GM21390 (cell line): ENCODE measurements at regions not wholly inside any gene's neighbourhood (a gene's known extent, or its start where the extent isn't known, plus 50 kb on each side); places are given as distances from the start of the nearest gene placed in this dataset.
"Not testable (repeated sequence)": the region's sequence is repeated elsewhere in the genome, so short reads cannot be mapped to it uniquely, and the experiment has no call there.

Experiments used
- ATAC-seq: cut with Tn5 transposase; IDR thresholded peaks from one replicate; pipeline ENCODE4 v1.9.1; 2021; ENCODE audit not compliant: unreplicated experiment

GRCh38 chr6:15088904-15089568, 156.8 kb upstream of the JARID2 start:
- ATAC-seq = no peak

DNA sequence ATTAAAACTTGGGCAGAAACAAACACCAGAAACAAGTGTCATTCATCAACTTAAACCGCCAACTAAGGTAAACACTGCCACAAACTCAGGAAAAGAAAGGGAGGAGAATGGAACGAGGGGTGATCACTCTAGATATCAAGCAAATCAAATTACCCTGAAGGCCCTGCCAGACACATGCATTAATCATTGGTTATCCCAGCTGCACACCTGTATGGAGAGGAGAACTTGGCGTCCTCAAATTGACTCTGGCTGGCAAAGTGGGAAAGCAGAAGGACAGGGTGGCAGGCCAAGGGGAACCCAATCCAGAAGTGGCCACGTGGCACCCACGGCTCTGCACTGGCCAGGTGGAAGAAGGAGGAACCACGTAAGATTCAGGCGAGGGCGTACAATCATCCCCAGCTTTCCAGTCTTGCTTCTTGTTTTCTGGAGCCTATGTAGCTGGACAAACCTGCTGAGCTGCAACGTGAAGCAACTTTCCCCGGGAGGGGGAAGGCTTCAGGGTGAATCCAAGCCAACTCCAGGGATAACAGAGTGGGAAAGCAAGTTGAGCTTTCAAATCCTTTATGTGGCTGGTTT, 156.2 kb upstream of the JARID2 start:
- no peak for ATAC-seq

DNA sequence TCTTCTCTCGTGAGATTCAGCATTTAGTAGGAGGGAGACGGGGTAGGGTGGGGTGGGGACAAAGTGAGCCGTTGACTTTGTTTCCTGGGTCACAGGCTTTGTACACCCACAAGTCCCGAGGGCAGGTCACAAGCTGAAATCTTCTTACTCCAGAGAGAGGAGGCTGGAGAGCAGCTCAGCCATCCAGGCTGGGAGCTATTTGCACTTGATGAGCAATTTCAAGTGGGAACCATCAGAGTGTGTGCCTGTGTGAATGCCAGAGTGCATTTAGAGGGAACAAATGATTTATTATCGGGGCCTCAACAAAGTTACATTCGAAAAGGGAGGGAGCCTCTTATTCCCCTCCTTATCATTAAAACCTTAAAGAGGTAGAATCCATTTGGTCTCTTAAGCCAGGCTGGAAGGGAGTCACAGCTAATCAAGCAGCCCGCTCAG, 155.7 kb upstream of the JARID2 start:
- ATAC-seq = no peak

DNA sequence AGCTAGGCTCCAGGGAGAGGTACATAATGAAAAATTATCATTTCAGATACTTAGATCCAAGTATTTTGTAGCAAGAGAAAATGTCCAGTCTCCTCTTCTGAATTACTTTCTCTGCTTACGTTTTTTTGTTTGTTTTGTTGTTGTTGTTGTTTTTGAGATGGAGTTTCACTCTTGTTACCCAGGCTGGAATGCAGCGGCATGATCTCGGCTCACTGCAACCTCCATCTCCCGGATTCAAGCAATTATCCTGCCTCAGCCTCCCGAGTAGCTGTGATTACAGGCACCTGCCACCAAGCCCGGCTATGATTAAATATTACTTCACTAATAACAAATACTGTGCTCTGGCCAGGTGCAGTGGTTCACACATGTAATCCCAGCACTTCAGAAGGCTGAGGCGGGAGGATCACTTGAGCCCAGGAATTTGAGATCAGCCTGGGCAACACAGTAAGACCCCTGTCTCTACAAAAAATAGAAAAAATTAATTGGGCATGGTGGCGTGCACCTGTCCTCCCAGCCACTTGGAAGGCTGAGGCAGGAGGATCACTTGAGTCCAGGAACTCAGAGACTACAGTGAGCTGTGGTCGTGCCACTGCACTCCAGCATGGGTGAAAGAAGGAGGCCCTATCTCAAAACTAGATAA, 155.0 kb upstream of the JARID2 start:
- no peak for ATAC-seq

DNA sequence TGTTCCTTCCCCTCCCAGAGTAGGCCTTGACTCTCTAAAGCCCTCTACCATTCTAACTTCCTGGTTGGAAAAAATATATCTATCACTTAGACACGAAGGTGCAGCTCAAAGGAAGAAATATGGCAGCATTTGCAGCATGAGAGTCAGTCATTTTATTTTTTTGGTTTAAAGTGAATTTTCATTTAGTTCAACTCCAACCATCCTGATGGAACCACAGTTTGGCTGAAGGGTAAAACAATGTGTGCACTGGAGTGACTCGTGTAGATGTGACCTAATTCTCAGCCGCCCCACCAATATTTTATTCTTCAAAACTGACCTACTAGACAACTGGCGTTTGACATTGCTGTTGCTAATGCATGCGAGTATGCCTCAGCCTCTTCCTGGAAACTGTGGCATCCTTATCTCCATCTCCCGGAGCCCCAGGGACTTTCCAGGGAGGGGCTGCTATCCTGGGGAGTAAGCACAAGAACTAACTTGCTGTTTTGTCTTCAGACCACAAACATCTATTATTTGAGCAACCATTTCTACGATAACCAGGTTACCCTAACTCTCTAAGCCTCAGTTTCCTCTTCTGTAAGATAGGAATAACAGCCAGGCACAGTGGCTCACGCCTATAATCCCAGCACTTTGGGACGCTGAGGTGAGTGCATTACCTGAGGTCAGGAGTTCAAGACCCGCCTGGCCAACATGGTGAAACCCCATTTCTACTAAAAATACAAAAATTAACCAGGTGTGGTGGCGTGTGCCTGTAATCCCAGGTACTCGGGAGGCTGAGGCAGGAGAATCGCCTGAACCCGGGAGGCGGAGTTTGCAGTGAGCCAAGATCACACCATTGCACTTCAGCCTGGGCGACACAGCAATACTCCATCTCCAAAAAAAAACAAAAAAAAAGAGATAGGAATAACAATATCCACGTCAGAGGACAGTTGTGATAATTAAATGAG, 148.7 kb upstream of the JARID2 start:
- ATAC-seq = no peak

GRCh38 chr6:15101130-15101529, 144.7 kb upstream of the JARID2 start:
- no peak for ATAC-seq

DNA sequence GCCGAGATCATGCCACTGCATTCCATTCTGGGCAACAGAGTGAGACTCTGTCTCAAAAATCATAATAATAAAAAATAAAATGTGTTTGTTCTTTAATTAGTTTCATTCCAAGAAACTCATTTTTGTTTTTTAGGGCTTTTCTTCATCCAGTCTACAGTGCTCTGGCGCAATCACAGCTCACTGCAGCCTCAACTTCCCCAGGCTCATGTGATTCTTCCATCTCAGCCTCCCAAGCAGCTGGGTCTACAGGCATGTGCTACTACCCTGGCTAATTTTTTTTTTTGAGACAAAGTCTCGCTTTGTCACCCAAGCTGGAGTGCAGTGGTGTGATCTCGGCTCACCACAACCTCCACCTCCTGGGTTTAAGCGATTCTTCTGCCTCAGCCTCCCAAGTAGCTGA, 143.6 kb upstream of the JARID2 start:
- ATAC-seq = no peak

DNA sequence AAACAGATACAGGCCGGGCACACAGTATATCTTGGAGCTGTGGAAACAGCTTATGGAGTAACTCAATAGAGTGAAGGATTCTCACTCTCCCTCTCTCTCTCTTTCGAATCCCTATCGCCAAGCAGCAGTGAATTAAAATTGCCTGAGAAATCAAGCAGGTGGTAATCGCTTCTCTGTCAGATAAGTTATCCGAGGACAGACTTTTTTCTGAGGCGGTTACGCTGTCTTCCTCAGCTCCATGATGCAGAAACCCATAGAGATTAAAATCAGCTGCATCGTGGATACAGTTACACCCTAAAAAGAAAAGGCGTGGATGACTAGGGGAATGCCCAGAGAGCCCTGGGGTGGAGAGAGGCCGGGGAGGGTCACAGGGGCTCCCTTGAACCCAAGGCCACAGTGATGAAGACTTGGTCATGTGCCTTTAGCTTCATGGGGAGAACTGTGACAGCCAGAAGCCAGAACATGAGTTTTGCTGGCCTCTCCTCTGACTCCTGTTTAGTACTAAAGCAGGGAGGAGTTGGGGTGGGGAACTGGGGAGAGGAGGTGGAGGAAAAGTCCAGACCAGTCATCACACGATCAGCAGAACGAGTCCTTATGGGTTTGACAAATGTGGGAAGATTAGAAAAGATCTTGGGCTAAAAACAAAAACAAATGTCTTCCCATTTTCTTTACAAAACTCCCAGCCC, 138.8 kb upstream of the JARID2 start:
- ATAC-seq = no peak

DNA sequence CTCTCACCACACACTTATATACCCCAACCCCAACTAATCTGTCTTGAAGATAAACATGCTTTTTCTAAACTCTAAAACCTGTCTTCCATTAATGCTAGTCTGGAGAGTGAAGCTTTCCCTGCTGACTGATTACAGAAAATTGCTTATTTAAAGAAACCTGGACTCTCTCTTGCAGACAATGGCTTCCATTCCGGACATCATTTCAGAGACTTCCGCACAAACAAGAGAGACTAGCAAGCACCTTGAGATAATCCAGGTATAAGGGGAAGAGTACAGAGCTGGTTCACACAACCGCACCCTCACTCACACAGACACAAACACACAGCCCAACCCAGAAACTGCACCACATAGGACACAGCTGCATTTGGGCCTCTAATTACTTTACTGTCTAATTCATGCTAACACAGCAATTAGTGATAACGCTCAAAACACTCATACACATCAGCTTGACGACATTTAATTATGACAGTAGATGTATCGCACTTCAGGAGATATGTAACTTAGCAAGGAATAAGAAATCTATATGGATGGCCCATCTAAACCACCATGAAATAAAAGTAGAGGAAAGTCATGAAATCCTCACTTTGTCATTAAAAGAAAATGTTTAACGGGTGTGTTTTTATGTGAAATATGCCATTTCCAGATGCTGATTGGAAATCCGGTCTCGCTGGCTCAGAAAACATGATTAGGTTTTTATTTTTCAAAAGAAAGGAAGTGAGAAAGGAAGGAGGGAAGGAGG, 138.1 kb upstream of the JARID2 start:
- no peak for ATAC-seq

- no peak for ATAC-seq
Observed at GRCh38 chr6:15108383-15108715, 137.5 kb upstream of the JARID2 start.

DNA sequence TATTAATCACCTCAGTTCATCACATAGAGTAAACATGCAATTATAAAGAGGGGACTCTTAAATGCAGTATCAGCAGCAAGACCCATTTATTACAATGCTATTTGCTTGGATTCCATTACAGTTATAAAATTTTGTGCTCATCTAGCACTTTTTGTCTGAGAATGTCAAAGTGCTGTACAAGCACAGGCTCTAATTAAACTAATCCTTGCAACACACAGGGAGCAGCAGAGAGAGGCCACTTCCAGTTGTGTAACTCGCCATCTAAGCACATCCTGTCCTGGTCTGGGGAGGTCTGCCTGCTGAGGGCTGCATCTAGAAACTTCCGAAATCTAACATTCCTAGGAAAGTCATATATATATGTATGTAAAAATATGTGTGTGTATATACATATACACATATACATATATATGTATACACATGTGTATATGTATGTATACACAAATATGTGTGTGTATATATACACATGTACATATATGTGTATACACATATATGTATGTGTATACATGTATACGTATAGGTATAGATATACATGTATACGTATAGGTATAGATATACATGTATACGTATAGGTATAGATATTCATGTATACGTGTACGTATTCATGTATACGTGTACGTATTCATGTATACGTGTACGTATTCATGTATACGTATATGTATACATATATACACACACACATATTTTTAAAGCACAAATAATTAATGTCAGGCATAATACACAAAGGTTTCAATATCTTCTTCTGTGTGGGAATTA, 136.4 kb upstream of the JARID2 start:
- ATAC-seq = no peak

DNA sequence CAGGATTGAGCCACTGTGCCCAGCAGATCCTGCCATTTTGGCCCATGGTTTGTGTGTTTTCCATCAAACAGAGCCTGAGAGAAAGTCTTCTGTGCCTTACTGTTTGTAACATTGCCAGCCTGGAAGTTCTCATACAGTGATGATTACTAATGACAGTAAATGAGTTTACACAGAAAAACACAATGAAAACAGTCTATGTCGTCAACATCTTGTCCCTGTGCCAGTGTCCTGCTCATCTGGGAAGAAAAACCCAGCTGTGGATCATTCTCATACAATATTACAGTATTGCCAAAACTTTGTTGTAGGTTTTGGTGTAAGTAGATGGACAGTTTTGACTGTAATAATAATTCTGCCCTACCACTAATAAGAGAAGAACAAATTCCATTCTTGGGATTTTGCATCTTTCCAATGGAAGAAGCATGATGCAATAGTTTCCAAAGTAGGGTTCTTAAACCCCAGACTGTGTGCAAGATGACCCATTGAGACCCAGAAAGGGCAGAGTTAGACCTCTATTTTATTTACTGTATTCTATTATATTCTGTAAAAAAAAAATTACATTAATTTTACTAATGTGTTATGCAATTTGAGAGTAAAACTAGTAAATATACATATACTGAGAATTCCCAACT, 135.0 kb upstream of the JARID2 start:
- ATAC-seq = no peak

- ATAC-seq = not testable (repeated sequence)
Observed at GRCh38 chr6:15111576-15111975, 134.3 kb upstream of the JARID2 start.

DNA sequence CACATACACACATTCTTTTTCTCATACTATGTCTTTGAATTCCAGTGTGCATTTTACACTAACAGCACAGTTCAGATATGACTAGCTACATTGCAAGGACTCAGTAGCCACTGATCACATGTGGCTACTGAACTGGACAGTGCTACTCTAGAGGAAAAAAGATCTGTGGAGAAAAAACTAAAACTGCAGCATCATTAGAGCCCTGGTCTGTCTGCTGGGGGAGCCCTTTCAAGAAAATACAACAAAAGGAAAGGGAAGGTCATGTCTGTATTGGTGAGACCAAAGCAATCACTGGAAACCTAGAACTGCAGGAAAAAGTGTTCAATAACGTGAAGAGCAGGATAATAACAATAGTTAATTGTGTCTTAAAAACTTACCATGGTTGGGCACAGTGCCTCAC, 132.3 kb upstream of the JARID2 start:
- no peak for ATAC-seq

DNA sequence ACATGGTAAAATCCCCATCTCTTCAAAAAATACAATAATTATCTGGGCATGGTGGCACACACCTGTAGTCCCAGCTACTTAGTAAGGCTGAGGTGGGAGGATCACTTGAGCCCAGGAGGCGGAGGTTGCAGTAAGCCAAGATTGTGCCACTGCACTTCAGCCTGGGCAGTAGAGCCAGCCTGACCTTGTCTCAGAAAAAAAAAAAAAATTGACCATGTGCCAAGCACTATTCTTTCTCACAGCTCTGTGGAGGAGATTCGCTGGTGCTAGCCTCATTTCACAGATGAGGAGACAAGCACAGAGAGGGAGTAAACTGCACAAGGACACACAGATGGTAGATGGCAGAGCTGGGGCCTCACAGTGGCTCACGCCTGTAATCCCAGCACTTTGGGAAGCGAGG, 131.8 kb upstream of the JARID2 start:
- no peak for ATAC-seq

GRCh38 chr6:15116889-15117288, 129.0 kb upstream of the JARID2 start:
- no peak for ATAC-seq

DNA sequence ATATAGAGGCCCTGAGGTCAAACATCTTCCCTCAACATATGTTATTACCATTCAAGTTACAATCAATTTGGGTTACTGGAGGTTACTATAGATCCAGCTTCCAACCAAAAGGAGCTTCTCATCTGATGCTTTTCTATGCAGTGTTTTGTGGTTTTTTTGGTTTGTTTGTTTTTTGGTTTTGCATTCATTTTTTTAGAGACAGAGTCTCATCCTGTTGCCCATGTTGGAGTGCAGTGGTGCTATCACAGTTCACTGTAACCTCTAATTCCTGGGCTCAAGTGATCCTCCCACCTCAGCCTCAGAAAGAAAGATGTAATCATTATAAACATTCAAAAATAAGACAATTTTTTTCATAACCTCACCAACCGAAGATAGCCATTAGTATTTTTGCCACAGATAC, 124.4 kb upstream of the JARID2 start:
- ATAC-seq = no peak

DNA sequence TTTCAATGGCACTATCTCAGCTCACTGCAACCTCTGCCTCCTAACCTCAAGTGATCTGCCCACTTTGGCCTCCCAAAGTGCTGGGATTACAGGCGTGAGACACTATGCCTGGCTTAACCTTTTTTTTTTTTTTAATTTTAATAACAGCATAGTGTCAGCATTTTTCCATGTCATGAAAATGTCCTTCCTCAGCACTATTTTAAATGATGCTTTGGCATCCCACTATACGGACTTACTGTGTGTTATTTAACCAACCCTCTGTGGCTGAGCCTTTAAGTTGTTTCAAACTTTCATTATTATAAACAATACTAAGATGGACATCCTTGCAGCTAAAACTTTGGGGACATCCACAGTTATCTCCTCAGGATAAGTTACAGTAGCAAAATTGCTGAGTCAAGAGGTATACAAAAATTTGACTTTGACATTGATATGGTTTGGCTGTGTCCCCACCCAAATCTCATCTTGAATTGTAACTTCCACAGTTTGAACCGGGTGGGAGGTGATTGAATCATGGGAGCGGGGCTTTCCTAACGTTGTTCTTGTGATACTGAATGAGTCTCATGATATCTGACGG, 123.8 kb upstream of the JARID2 start:
- no peak for ATAC-seq

DNA sequence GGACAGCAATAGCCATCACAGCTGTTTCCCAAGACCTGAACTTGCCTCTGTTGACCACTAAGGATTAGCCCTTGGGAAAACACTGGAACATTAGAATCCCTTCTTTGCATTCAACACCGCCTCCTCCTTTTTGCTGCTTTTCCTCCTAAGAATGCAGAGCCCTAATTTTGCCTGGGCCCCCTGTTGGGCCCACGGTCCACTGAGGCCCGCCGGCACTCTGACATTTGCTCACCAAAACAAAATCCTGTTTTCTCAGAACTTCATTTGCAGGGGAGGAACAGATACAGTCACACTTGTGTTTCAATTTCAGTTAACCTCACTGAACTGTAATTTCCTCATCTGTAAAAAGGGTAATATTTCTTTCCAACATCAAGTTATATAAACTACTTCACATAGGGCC, 116.0 kb upstream of the JARID2 start:
- ATAC-seq = no peak
